ENCODE measurements at regions not wholly inside any gene's neighbourhood (a gene's known extent, or its start where the extent isn't known, plus 50 kb on each side); places are given as distances from the start of the nearest gene placed in this dataset.

DNA sequence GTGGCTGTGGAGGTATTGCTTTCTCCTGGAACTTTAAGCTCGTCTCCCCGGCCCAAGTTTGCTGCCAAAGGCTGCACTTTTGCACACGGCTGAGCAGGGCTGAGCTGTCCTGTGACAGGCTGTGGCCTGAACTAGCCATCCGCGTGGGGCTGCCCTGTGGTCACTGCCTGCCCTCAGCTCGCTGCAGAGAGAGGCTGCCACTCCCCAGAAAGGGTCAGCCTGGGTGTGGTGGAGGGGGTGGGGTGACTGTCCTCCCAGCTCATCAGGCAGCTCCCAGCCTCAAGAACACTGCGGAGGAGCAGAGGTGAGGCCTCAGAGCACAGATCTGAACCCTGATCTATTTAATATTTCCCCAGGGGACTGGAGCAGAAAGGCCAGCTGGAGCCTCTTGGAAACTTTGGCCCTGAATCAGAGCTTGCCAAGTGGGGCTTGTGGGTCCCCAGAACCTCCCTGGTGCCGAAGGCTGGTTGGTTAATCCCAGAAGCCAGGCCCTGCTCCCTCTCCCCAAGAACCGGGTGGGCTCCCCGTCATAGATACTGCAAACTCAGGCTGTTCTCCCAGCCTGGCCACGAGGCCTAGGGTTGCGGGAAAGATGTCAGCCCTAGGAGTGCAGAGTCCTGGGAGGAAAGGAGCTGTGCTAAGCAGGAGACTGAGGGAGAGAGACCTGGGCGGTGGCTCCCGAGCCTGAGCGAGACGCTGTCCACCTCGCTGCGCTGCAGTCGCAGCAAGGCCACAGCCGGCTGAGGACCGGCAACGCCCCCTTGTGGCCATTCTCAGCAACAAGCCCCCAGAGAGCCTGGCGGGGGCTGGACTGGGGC, 125.1 kb upstream of the IPO9 start:
- no peaks in the 10 kb centered on the region for H3K9me2 ChIP-seq (ENCODE audit: insufficient read depth)
- H4K20me1 ChIP-seq (ENCODE audit: insufficient read depth) = 0 out of 2 replicates have a peak, but pooled peaks cover 4% of the 10 kb centered on the region
- intact Hi-C loops (cut with micrococcal nuclease; ENCODE audit: unreplicated experiment) = loop anchor here (1.0 kb wide), 3 partner anchors 145 to 222 kb away; no protein-coding TSS in a partner anchor
- CTCF ChIA-PET = interaction anchor here (0.8 to 2.0 kb wide), 3 partner anchors 77 to 144 kb away, joined by 3 to 14 read pairs (median 7); no protein-coding TSS in a partner anchor
- TF ChIP-seq, protein P1, sequence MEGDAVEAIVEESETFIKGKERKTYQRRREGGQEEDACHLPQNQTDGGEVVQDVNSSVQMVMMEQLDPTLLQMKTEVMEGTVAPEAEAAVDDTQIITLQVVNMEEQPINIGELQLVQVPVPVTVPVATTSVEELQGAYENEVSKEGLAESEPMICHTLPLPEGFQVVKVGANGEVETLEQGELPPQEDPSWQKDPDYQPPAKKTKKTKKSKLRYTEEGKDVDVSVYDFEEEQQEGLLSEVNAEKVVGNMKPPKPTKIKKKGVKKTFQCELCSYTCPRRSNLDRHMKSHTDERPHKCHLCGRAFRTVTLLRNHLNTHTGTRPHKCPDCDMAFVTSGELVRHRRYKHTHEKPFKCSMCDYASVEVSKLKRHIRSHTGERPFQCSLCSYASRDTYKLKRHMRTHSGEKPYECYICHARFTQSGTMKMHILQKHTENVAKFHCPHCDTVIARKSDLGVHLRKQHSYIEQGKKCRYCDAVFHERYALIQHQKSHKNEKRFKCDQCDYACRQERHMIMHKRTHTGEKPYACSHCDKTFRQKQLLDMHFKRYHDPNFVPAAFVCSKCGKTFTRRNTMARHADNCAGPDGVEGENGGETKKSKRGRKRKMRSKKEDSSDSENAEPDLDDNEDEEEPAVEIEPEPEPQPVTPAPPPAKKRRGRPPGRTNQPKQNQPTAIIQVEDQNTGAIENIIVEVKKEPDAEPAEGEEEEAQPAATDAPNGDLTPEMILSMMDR (conservative IDR thresholded peaks at IDR 0.05) = peak; percentile 96
- no peak for TF ChIP-seq EZH2 (IDR thresholded peaks at IDR 0.05; ENCODE audit: low read depth)
- H3K27ac ChIP-seq = no peak overlapping the region
- H3K4me2 ChIP-seq = no peak overlapping the region
- H3K9me3 ChIP-seq (ENCODE audit: insufficient read depth, low read depth) = no peaks in the 10 kb centered on the region
- H3K27me3 ChIP-seq (ENCODE audit: insufficient read depth, low read depth) = no peaks in the 10 kb centered on the region
- BruUV-seq (replicated peaks) = no TSS peak
- H2AFZ ChIP-seq = no peak overlapping the region
- peak; percentile 66 to 83 for DNase-seq
- H3K79me2 ChIP-seq (ENCODE audit: low read depth) = no peaks in the 10 kb centered on the region
- H3F3A ChIP-seq (ENCODE audit: insufficient read depth, low read depth) = no peaks in the 10 kb centered on the region
- H3K36me3 ChIP-seq (ENCODE audit: low read depth) = no peaks in the 10 kb centered on the region
- no peaks in the 10 kb centered on the region for H3K4me1 ChIP-seq (replicated peaks; ENCODE audit: insufficient read depth)
- POLR2A ChIA-PET (ENCODE audit: unreplicated experiment) = interaction anchor here (0.6 kb wide), 1 partner anchor 143 kb away, joined by 3 read pairs; no protein-coding TSS in a partner anchor
- H3K4me3 ChIP-seq = no peak overlapping the region

DNA sequence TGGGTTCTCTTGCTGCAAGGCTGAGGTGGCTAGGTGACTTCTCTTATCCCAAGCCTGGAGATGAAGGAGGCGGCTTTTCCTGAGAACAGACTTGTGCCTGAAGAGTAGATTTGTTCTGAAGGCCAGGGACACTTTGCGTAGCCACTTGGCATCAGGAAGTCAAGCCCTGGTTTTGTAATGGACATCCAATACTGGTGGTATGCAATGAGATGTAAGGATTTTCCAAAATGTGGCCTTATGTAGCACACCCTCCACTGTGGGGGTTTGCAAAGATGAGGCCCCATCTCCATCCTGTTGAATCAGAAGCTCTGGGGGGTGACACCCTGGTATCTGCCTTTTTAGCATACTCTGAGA, 124.5 kb upstream of the IPO9 start:
- H3K36me3 ChIP-seq (ENCODE audit: low read depth) = no peaks in the 10 kb centered on the region
- H3K79me2 ChIP-seq (ENCODE audit: low read depth) = no peaks in the 10 kb centered on the region
- no TSS peak for BruUV-seq (replicated peaks)
- intact Hi-C loops (cut with micrococcal nuclease; ENCODE audit: unreplicated experiment) = loop anchor here (1.0 kb wide), 3 partner anchors 145 to 222 kb away; no protein-coding TSS in a partner anchor
- H4K20me1 ChIP-seq (ENCODE audit: insufficient read depth) = 0 out of 2 replicates have a peak, but pooled peaks cover 4% of the 10 kb centered on the region
- H3F3A ChIP-seq (ENCODE audit: insufficient read depth, low read depth) = no peaks in the 10 kb centered on the region
- H3K9me3 ChIP-seq (ENCODE audit: insufficient read depth, low read depth) = no peaks in the 10 kb centered on the region
- POLR2A ChIA-PET (ENCODE audit: unreplicated experiment) = no interaction called here
- DNase-seq = no peak
- TF ChIP-seq, protein P1 (conservative IDR thresholded peaks at IDR 0.05) = peak; percentile 37; the same call in 1 of the 2 replicates
- TF ChIP-seq EZH2 (IDR thresholded peaks at IDR 0.05; ENCODE audit: low read depth) = no peak
- H3K4me3 ChIP-seq = no peak overlapping the region
- H3K27me3 ChIP-seq (ENCODE audit: insufficient read depth, low read depth) = no peaks in the 10 kb centered on the region
- H3K27ac ChIP-seq = no peak overlapping the region
- H2AFZ ChIP-seq = no peak overlapping the region
- H3K4me2 ChIP-seq = no peak overlapping the region
- no peaks in the 10 kb centered on the region for H3K4me1 ChIP-seq (replicated peaks; ENCODE audit: insufficient read depth)
- no peaks in the 10 kb centered on the region for H3K9me2 ChIP-seq (ENCODE audit: insufficient read depth)
- CTCF ChIA-PET = interaction anchor here (2.0 kb wide), 1 partner anchor 145 kb away, joined by 14 read pairs; no protein-coding TSS in a partner anchor

DNA sequence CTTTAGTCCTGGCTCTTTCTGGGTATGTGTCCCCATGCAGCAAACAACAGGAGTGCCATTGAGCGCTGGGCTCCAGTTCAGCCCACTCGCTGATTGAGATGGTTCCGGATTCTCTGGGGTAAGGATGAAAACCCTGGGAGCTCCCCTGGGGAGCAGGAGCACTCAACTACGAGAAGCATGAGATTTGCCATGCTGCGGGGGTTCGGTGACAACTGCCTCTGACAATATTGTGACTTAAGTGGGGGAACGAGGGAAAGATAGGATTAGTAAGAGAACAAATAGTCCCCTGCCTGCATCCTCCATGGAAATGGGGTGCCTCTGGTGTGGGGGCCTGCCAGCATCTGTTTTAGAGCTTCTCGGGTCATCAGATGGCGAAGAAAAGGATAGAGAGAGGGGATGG, 123.6 kb upstream of the IPO9 start:
- no TSS peak for BruUV-seq (replicated peaks)
- Histone ChIP-seq H3K9me2 (ENCODE audit: insufficient read depth) (no peaks in the 10 kb centered on the region), H3K27ac (no peak overlapping the region), H3K79me2 (ENCODE audit: low read depth) (no peaks in the 10 kb centered on the region), H2AFZ (no peak overlapping the region), H3K4me1 (replicated peaks; ENCODE audit: insufficient read depth) (no peaks in the 10 kb centered on the region), H3K36me3 (ENCODE audit: low read depth) (no peaks in the 10 kb centered on the region), H3K4me2 (no peak overlapping the region), H3F3A (ENCODE audit: insufficient read depth, low read depth) (no peaks in the 10 kb centered on the region), H4K20me1 (ENCODE audit: insufficient read depth) (0 out of 2 replicates have a peak, but pooled peaks cover 4% of the 10 kb centered on the region), H3K27me3 (ENCODE audit: insufficient read depth, low read depth) (no peaks in the 10 kb centered on the region), H3K9me3 (ENCODE audit: insufficient read depth, low read depth) (no peaks in the 10 kb centered on the region), H3K4me3 (no peak overlapping the region)
- POLR2A ChIA-PET (ENCODE audit: unreplicated experiment) = no interaction called here
- no peak for DNase-seq
- TF ChIP-seq, protein P1 (conservative IDR thresholded peaks at IDR 0.05) = no peak
- TF ChIP-seq EZH2 (IDR thresholded peaks at IDR 0.05; ENCODE audit: low read depth) = no peak
- intact Hi-C loops (cut with micrococcal nuclease; ENCODE audit: unreplicated experiment) = no loop called here
- CTCF ChIA-PET = no interaction called here
